ENCODE measurements at regions not wholly inside any gene's neighbourhood (a gene's known extent, or its start where the extent isn't known, plus 50 kb on each side); places are given as distances from the start of the nearest gene placed in this dataset.

GRCh38 chr18:55908901-55909366 is 320.9 kb upstream of the TCF4 start:
- 29% methylated on average over 4 of the region's 4 CpGs for WGBS (ENCODE audit: insufficient coverage, low coverage, missing lambda C conversion rate)
- Histone ChIP-seq H3K4me3 (no peak overlapping the region), H3K9me1 (ENCODE audit: control insufficient read depth, insufficient read depth, low read length) (no peaks in the 10 kb centered on the region), H2AFZ (ENCODE audit: low read depth, low read length) (no peak overlapping the region), H3K4me2 (ENCODE audit: insufficient read depth, low read length) (no peak overlapping the region), H3K79me2 (ENCODE audit: control insufficient read depth, insufficient read depth, low read length) (no peaks in the 10 kb centered on the region), H3K9me3 (replicated peaks; ENCODE audit: control insufficient read depth, insufficient read depth, low read depth, low read length) (peaks cover 3% of the 10 kb centered on the region; the same call in 1 of the 2 replicates), H3K36me3 (ENCODE audit: control insufficient read depth, insufficient read depth, low read length) (no peaks in the 10 kb centered on the region), H3K4me1 (replicated peaks in 1 of 2; ENCODE audit: control insufficient read depth in 2 of 2, insufficient read depth in 2 of 2, low read length in 2 of 2) (no peaks in the 10 kb centered on the region; a peak in 1 of 5 replicates), H3K27ac (ENCODE audit: extremely low read depth, low read depth, low read length) (no peak overlapping the region), H3K9ac (ENCODE audit: insufficient read depth in 1 of 2, low read depth in 2 of 2, low read length in 2 of 2) (no peak overlapping the region), H3K27me3 (ENCODE audit: control insufficient read depth in 2 of 2, insufficient read depth in 2 of 2, low read length in 2 of 2) (no peaks in the 10 kb centered on the region), H4K20me1 (replicated peaks; ENCODE audit: control insufficient read depth, insufficient read depth, low read length) (no peaks in the 10 kb centered on the region)
- in situ Hi-C loops (cut with MboI) (no loop called here), intact Hi-C loops (cut with micrococcal nuclease) (no loop called here)
- FAIRE-seq (no peak), DNase-seq (ENCODE audit: extremely low read depth in 1 of 4, low spot score in 3 of 4) (no peak), ATAC-seq (no peak)
- TF ChIP-seq PHTF2 (CRISPR knock-in tag; IDR thresholded peaks at IDR 0.05) (no peak), ARID2 (IDR thresholded peaks at IDR 0.05) (no peak), NFYB (IDR thresholded peaks at IDR 0.05; ENCODE audit: extremely low read depth, insufficient read length) (no peak), SMC3 (conservative IDR thresholded peaks at IDR 0.05; ENCODE audit: insufficient read depth, low read depth, low read length) (no peak), HMGXB4 (CRISPR knock-in tag; IDR thresholded peaks at IDR 0.05) (no peak)
- TF ChIP-seq, protein P1, sequence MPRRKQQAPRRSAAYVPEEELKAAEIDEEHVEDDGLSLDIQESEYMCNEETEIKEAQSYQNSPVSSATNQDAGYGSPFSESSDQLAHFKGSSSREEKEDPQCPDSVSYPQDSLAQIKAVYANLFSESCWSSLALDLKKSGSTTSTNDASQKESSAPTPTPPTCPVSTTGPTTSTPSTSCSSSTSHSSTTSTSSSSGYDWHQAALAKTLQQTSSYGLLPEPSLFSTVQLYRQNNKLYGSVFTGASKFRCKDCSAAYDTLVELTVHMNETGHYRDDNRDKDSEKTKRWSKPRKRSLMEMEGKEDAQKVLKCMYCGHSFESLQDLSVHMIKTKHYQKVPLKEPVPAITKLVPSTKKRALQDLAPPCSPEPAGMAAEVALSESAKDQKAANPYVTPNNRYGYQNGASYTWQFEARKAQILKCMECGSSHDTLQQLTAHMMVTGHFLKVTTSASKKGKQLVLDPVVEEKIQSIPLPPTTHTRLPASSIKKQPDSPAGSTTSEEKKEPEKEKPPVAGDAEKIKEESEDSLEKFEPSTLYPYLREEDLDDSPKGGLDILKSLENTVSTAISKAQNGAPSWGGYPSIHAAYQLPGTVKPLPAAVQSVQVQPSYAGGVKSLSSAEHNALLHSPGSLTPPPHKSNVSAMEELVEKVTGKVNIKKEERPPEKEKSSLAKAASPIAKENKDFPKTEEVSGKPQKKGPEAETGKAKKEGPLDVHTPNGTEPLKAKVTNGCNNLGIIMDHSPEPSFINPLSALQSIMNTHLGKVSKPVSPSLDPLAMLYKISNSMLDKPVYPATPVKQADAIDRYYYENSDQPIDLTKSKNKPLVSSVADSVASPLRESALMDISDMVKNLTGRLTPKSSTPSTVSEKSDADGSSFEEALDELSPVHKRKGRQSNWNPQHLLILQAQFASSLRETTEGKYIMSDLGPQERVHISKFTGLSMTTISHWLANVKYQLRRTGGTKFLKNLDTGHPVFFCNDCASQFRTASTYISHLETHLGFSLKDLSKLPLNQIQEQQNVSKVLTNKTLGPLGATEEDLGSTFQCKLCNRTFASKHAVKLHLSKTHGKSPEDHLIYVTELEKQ (CRISPR knock-in tag; IDR thresholded peaks at IDR 0.05) = no peak
- CTCF ChIA-PET (ENCODE audit: low intra/inter-chr PET ratio) = no interaction called here
- BruUV-seq (replicated peaks) = no TSS peak
- POLR2A ChIA-PET = no interaction called here
